Liver (tissue), 8 donors: ENCODE measurements at regions not wholly inside any gene's neighbourhood (a gene's known extent, or its start where the extent isn't known, plus 50 kb on each side); places are given as distances from the start of the nearest gene placed in this dataset.

Source experiments
- DNase-seq: peaks from one replicate; pipeline ENCODE4 v3.0.0-alpha.2; 2017; ENCODE audit warnings: low spot score
- H3K27ac ChIP-seq, 2 donors: one replicate each; pipeline ENCODE4 v1.7.0; 2013; ENCODE audit warnings: inconsistent platforms in 2 of 2, low read length in 2 of 2, control low read depth in 1 of 2, low read depth in 1 of 2, mild to moderate bottlenecking in 1 of 2
- H3K27me3 ChIP-seq, 4 donors: one replicate each; pipeline versions ENCODE4 v1.6.1 to v1.7.0; 2013; ENCODE audit warnings: low read length in 3 of 4, inconsistent platforms in 1 of 4, mild to moderate bottlenecking in 1 of 4, moderate library complexity in 1 of 4; ENCODE audit not compliant: control insufficient read depth in 4 of 4, insufficient read depth in 4 of 4
- H3K36me3 ChIP-seq, 4 donors: one replicate each; pipeline versions ENCODE4 v1.6.1 to v1.7.0; 2013; ENCODE audit warnings: low read length in 3 of 4, mild to moderate bottlenecking in 3 of 4, low read depth in 1 of 4, moderate library complexity in 1 of 4; ENCODE audit not compliant: control insufficient read depth in 4 of 4, insufficient read depth in 3 of 4
- H3K4me1 ChIP-seq, 4 donors: one replicate each; pipeline versions ENCODE4 v1.6.1 to v1.7.0; 2013; ENCODE audit warnings: low read length in 3 of 4, mild to moderate bottlenecking in 3 of 4, moderate library complexity in 1 of 4; ENCODE audit not compliant: control insufficient read depth in 4 of 4, insufficient read depth in 4 of 4
- H3K4me3 ChIP-seq, 3 donors: one replicate each; pipeline versions ENCODE4 v1.6.1 to v1.7.0; 2013; ENCODE audit warnings: low read length in 3 of 3, control low read depth in 1 of 3, low read depth in 1 of 3, mild to moderate bottlenecking in 1 of 3
- H3K9ac ChIP-seq, 2 donors: one replicate each; pipeline ENCODE4 v1.7.0; 2013; ENCODE audit warnings: low read length in 2 of 2, mild to moderate bottlenecking in 2 of 2, moderate library complexity in 2 of 2, control low read depth in 1 of 2, low read depth in 1 of 2
- H3K9me3 ChIP-seq, 4 donors: one replicate each; pipeline versions ENCODE4 v1.6.1 to v1.7.0; 2013; ENCODE audit warnings: low read length in 3 of 4; ENCODE audit not compliant: control insufficient read depth in 4 of 4
- EGR1 ChIP-seq, 2 donors: IDR thresholded peaks; 2 replicates each; pipeline ENCODE4 v1.6.1; 2016 to 2018; ENCODE audit warnings: antibody characterized with exemption in 2 of 2, low read depth in 2 of 2
- FOXA1 ChIP-seq: IDR thresholded peaks from 2 replicates; pipeline ENCODE4 v1.6.1; 2016; ENCODE audit warnings: antibody characterized with exemption
- FOXA2 ChIP-seq: IDR thresholded peaks from 2 replicates; pipeline ENCODE4 v1.6.1; 2016; ENCODE audit warnings: antibody characterized with exemption
- GABPA ChIP-seq, 2 donors: IDR thresholded peaks in 1 of 2; conservative IDR thresholded peaks in 1 of 2; 2 replicates each; pipeline ENCODE4 v1.6.1; 2016; ENCODE audit warnings: antibody characterized with exemption in 2 of 2, mild to moderate bottlenecking in 1 of 2, moderate library complexity in 1 of 2
- HNF4A ChIP-seq, 2 donors: conservative IDR thresholded peaks; 2 replicates each; pipeline ENCODE4 v1.6.1; 2016; ENCODE audit warnings: antibody characterized with exemption in 2 of 2, mild to moderate bottlenecking in 2 of 2
- HNF4G ChIP-seq: IDR thresholded peaks from 2 replicates; pipeline ENCODE4 v1.6.1; 2016; ENCODE audit warnings: antibody characterized with exemption
- JUND ChIP-seq, 2 donors: IDR thresholded peaks; 2 replicates each; pipeline ENCODE4 v1.6.1; 2016; ENCODE audit warnings: antibody characterized with exemption in 2 of 2
- RAD21 ChIP-seq, 2 donors: IDR thresholded peaks; 2 replicates each; pipeline ENCODE4 v1.6.1; 2016; ENCODE audit warnings: antibody characterized with exemption in 2 of 2, mild to moderate bottlenecking in 2 of 2
- REST ChIP-seq: IDR thresholded peaks from 2 replicates; pipeline ENCODE4 v1.6.1; 2016; ENCODE audit warnings: antibody characterized with exemption, mild to moderate bottlenecking
- RXRA ChIP-seq, 2 donors: IDR thresholded peaks; 2 replicates each; pipeline ENCODE4 v1.6.1; 2017 to 2018; ENCODE audit warnings: antibody characterized with exemption in 2 of 2, mild to moderate bottlenecking in 1 of 2
- SP1 ChIP-seq: IDR thresholded peaks from 2 replicates; pipeline ENCODE4 v1.6.1; 2018; ENCODE audit warnings: antibody characterized with exemption, mild to moderate bottlenecking
- TAF1 ChIP-seq: conservative IDR thresholded peaks from 2 replicates; pipeline ENCODE4 v1.6.1; 2016; ENCODE audit warnings: antibody characterized with exemption, mild to moderate bottlenecking
- YY1 ChIP-seq: IDR thresholded peaks from 2 replicates; pipeline ENCODE4 v1.6.1; 2016; ENCODE audit warnings: antibody characterized with exemption, mild to moderate bottlenecking
- ZBTB33 ChIP-seq: IDR thresholded peaks from 2 replicates; pipeline ENCODE4 v1.6.1; 2016; ENCODE audit warnings: antibody characterized with exemption
- WGBS: extraction: QIAGEN DNeasy Blood & Tissue Kit; methylation state at CpG from one replicate; pipeline ENCODE4 v1.1.7; 2013; 5-methylcytosine and 5-hydroxymethylcytosine counted together
- TF ChIP-seq, protein P1 (sequence below): fragments of 150-350 bp; IDR thresholded peaks from 2 replicates; pipeline ENCODE4 v1.5.1; 2017; ENCODE audit warnings: improper control_type of control experiment, low read depth, low read length; ENCODE audit not compliant: missing input control
- TF ChIP-seq, protein P2 (sequence below): IDR thresholded peaks from 2 replicates; pipeline ENCODE4 v1.6.1; 2016; ENCODE audit warnings: antibody characterized with exemption
- TF ChIP-seq, protein P3 (sequence below): IDR thresholded peaks from 2 replicates; pipeline ENCODE4 v1.6.1; 2016; ENCODE audit warnings: antibody characterized with exemption
- donor health status: healthy.
- donor health status: healthy.
- donor health status: healthy.
- donor health status: healthy.
- donor health status: healthy.

DNA sequence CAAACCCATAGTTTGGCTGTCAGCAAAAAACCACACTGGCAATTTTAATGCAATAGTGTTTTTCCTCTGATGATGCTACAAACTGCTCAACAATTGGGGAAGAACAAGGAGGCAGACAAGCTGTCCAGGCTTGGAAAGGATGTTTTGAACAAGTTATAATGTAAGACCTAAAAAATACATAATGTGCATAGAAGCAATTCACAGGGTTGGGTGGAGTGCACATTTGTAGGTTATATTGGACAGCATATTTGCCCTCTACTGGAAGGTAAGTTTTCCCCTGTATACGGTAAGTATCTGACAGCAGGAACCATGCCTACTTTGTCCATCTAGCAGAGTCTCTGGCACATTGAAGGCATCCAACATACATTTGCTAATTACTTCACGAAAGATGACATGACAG lies 114.3 kb upstream of the PUM3 start:
- Histone ChIP-seq H3K27ac (no peak overlapping the region), H3K4me1 (no peaks in the 10 kb centered on the region), H3K9me3 (no peaks in the 10 kb centered on the region), H3K4me3 (no peak overlapping the region), H3K36me3 (no peaks in the 10 kb centered on the region), H3K27me3 (peaks cover 0 to 6% (median 0%) of the 10 kb centered on the region in 4 donors), H3K9ac (no peak overlapping the region)
- TF ChIP-seq RAD21 (IDR thresholded peaks at IDR 0.05) (no peak), HNF4A (conservative IDR thresholded peaks at IDR 0.05) (no peak), FOXA2 (no peak), HNF4G (no peak), RXRA (IDR thresholded peaks at IDR 0.05) (no peak)
- TF ChIP-seq, protein P1, sequence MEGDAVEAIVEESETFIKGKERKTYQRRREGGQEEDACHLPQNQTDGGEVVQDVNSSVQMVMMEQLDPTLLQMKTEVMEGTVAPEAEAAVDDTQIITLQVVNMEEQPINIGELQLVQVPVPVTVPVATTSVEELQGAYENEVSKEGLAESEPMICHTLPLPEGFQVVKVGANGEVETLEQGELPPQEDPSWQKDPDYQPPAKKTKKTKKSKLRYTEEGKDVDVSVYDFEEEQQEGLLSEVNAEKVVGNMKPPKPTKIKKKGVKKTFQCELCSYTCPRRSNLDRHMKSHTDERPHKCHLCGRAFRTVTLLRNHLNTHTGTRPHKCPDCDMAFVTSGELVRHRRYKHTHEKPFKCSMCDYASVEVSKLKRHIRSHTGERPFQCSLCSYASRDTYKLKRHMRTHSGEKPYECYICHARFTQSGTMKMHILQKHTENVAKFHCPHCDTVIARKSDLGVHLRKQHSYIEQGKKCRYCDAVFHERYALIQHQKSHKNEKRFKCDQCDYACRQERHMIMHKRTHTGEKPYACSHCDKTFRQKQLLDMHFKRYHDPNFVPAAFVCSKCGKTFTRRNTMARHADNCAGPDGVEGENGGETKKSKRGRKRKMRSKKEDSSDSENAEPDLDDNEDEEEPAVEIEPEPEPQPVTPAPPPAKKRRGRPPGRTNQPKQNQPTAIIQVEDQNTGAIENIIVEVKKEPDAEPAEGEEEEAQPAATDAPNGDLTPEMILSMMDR, result no peak
- WGBS, result 73% methylated on average over 2 of the region's 2 CpGs
- no peak for DNase-seq

- DNase-seq, result no peak
- WGBS, result 73% methylated on average over 6 of the region's 6 CpGs
- no peaks in the 10 kb centered on the region for H3K4me1 ChIP-seq
- peaks cover 0 to 6% (median 0%) of the 10 kb centered on the region in 4 donors for H3K27me3 ChIP-seq
- TF ChIP-seq, protein P2, sequence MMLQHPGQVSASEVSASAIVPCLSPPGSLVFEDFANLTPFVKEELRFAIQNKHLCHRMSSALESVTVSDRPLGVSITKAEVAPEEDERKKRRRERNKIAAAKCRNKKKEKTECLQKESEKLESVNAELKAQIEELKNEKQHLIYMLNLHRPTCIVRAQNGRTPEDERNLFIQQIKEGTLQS, result no peak
- no peak for TF ChIP-seq TAF1
- TF ChIP-seq FOXA1, result no peak
- no peak for TF ChIP-seq HNF4G
- TF ChIP-seq SP1, result no peak
- no peak for TF ChIP-seq RXRA (IDR thresholded peaks at IDR 0.05)
- no peak for TF ChIP-seq GABPA (IDR thresholded peaks at IDR 0.05 in 1 of 2, conservative IDR thresholded peaks at IDR 0.05 in 1 of 2)
- H3K9me3 ChIP-seq, result no peaks in the 10 kb centered on the region
- H3K36me3 ChIP-seq, result no peaks in the 10 kb centered on the region
- no peak overlapping the region for H3K27ac ChIP-seq
- no peak overlapping the region for H3K4me3 ChIP-seq
- no peak overlapping the region for H3K9ac ChIP-seq
Observed at GRCh38 chr9:2957656-2958200, 113.8 kb upstream of the PUM3 start.

GRCh38 chr9:2955575-2955974 lies 111.7 kb upstream of the PUM3 start:
- Histone ChIP-seq H3K4me3 (no peak overlapping the region), H3K9ac (no peak overlapping the region), H3K27me3 (peaks cover 0 to 6% (median 0%) of the 10 kb centered on the region in 4 donors), H3K4me1 (no peaks in the 10 kb centered on the region), H3K36me3 (no peaks in the 10 kb centered on the region), H3K9me3 (no peaks in the 10 kb centered on the region), H3K27ac (no peak overlapping the region)
- TF ChIP-seq FOXA1 (no peak), RAD21 (IDR thresholded peaks at IDR 0.05) (no peak), ZBTB33 (no peak), TAF1 (no peak), REST (no peak), JUND (IDR thresholded peaks at IDR 0.05) (no peak), FOXA2 (no peak), EGR1 (IDR thresholded peaks at IDR 0.05; ENCODE audit: low read depth in 2 of 2) (no peak), RXRA (IDR thresholded peaks at IDR 0.05) (no peak), YY1 (no peak), HNF4G (no peak), HNF4A (conservative IDR thresholded peaks at IDR 0.05) (no peak)
- TF ChIP-seq, protein P1, result no peak
- TF ChIP-seq, protein P2, result no peak
- TF ChIP-seq, protein P3, sequence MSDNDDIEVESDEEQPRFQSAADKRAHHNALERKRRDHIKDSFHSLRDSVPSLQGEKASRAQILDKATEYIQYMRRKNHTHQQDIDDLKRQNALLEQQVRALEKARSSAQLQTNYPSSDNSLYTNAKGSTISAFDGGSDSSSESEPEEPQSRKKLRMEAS, result no peak
- 36% methylated on average over 2 of the region's 2 CpGs for WGBS
- DNase-seq, result no peak
